ENCODE measurements at regions not wholly inside any gene's neighbourhood (a gene's known extent, or its start where the extent isn't known, plus 50 kb on each side); places are given as distances from the start of the nearest gene placed in this dataset.

DNA sequence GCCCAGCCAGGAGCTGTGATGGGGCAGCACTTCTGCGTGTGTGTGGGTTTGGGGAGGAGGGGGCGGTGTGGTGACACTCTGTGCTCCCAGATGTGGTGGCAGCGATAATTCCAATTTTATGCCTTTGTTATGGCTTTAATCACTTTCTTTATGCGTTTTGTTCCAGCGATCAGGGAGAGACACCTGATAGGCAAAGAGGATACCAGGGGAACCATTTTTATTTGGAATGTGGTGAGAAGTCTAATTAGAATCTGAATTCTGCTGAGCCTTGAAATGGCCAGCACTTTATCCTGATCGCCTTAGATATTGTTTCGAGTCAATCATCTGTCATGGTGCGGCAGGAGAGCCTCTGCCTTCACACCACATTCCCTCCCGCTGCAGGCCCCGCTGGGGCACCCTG lies 79.5 kb downstream of the HIF1AN start:
- TF ChIP-seq, protein P1, sequence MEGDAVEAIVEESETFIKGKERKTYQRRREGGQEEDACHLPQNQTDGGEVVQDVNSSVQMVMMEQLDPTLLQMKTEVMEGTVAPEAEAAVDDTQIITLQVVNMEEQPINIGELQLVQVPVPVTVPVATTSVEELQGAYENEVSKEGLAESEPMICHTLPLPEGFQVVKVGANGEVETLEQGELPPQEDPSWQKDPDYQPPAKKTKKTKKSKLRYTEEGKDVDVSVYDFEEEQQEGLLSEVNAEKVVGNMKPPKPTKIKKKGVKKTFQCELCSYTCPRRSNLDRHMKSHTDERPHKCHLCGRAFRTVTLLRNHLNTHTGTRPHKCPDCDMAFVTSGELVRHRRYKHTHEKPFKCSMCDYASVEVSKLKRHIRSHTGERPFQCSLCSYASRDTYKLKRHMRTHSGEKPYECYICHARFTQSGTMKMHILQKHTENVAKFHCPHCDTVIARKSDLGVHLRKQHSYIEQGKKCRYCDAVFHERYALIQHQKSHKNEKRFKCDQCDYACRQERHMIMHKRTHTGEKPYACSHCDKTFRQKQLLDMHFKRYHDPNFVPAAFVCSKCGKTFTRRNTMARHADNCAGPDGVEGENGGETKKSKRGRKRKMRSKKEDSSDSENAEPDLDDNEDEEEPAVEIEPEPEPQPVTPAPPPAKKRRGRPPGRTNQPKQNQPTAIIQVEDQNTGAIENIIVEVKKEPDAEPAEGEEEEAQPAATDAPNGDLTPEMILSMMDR (IDR thresholded peaks at IDR 0.05): no peak
- TF ChIP-seq POLR2A (IDR thresholded peaks at IDR 0.05) (no peak), EP300 (IDR thresholded peaks at IDR 0.05) (no peak), POLR2AphosphoS5 (IDR thresholded peaks at IDR 0.05) (no peak)
